HEK293T (cell line): ENCODE measurements at regions not wholly inside any gene's neighbourhood (a gene's known extent, or its start where the extent isn't known, plus 50 kb on each side); places are given as distances from the start of the nearest gene placed in this dataset.

Experiments used
- CTCF ChIA-PET: fragments of 350-600 bp; formaldehyde crosslinking; extraction: SDS; loops from one replicate; lab custom pipeline; 2021; ENCODE audit warnings: antibody characterized with exemption, inconsistent platforms; lab: Yijun Ruan, JAX
- POLR2A ChIA-PET: fragments of 350-600 bp; formaldehyde crosslinking; extraction: SDS; loops from one replicate; lab custom pipeline; 2020; ENCODE audit warnings: antibody characterized with exemption, inconsistent platforms; lab: Yijun Ruan, JAX
- DNase-seq: peaks from one replicate; pipeline ENCODE4 v3.0.0; 2012; ENCODE audit warnings: mixed read lengths; ENCODE audit errors: extremely low spot score
- ARNT ChIP-seq: fragments of 450-650 bp; IDR thresholded peaks from 2 replicates; pipeline ENCODE4 v1.6.1; 2017; ENCODE audit warnings: mild to moderate bottlenecking
- BHLHE40 ChIP-seq: fragments of 450-650 bp; IDR thresholded peaks from 2 replicates; pipeline ENCODE4 v1.6.1; 2016; ENCODE audit warnings: mild to moderate bottlenecking, moderate library complexity, borderline replicate concordance
- CTBP1 ChIP-seq: fragments of 450-650 bp; IDR thresholded peaks from 2 replicates; pipeline ENCODE4 v1.6.1; 2016; ENCODE audit warnings: borderline replicate concordance
- ELF4 ChIP-seq: fragments of 450-650 bp; IDR thresholded peaks from 2 replicates; pipeline ENCODE4 v1.6.1; 2017; ENCODE audit warnings: antibody characterized with exemption
- FOXA1 ChIP-seq: fragments of 450-650 bp; IDR thresholded peaks from 2 replicates; pipeline ENCODE4 v1.6.1; 2016; ENCODE audit warnings: mild to moderate bottlenecking
- FOXK2 ChIP-seq: fragments of 450-650 bp; IDR thresholded peaks from 2 replicates; pipeline ENCODE4 v1.6.1; 2016; ENCODE audit warnings: mild to moderate bottlenecking
- FOXM1 ChIP-seq: fragments of 450-650 bp; IDR thresholded peaks from 2 replicates; pipeline ENCODE4 v1.6.1; 2017; ENCODE audit warnings: mild to moderate bottlenecking, borderline replicate concordance
- HDGF ChIP-seq: fragments of 450-650 bp; IDR thresholded peaks from 2 replicates; pipeline ENCODE4 v1.6.1; 2017; ENCODE audit warnings: antibody characterized with exemption, borderline replicate concordance
- L3MBTL2 ChIP-seq: fragments of 450-650 bp; conservative IDR thresholded peaks from 2 replicates; pipeline ENCODE4 v1.6.1; 2016; ENCODE audit warnings: mild to moderate bottlenecking
- LEF1 ChIP-seq: fragments of 450-650 bp; IDR thresholded peaks from 2 replicates; pipeline ENCODE4 v1.6.1; 2017; ENCODE audit warnings: mild to moderate bottlenecking, borderline replicate concordance
- NFRKB ChIP-seq: fragments of 450-650 bp; IDR thresholded peaks from 2 replicates; pipeline ENCODE4 v1.6.1; 2016; ENCODE audit warnings: mild to moderate bottlenecking, moderate library complexity
- PKNOX1 ChIP-seq: fragments of 450-650 bp; IDR thresholded peaks from 2 replicates; pipeline ENCODE4 v1.6.1; 2016
- SP1 ChIP-seq: fragments of 450-650 bp; IDR thresholded peaks from 2 replicates; pipeline ENCODE4 v1.6.1; 2017
- SUZ12 ChIP-seq: fragments of 450-650 bp; IDR thresholded peaks from 2 replicates; pipeline ENCODE4 v1.6.1; 2016; ENCODE audit warnings: mild to moderate bottlenecking
- TARDBP ChIP-seq: fragments of 450-650 bp; IDR thresholded peaks from 2 replicates; pipeline ENCODE4 v1.6.1; 2016
- ZNF384 ChIP-seq: fragments of 450-650 bp; IDR thresholded peaks from 2 replicates; pipeline ENCODE4 v1.6.1; 2016

- POLR2A ChIA-PET: no interaction called here
- DNase-seq: no peak
- TF ChIP-seq CTBP1 (no peak), SP1 (no peak), BHLHE40 (no peak), L3MBTL2 (no peak), LEF1 (no peak), ZNF384 (no peak), HDGF (no peak), SUZ12 (no peak), TARDBP (no peak), NFRKB (no peak), FOXK2 (no peak), FOXA1 (no peak), PKNOX1 (no peak), ARNT (no peak), FOXM1 (no peak)
- CTCF ChIA-PET: interaction anchor here (1.3 kb wide), 1 partner anchor 688 kb away, joined by 3 read pairs; no protein-coding TSS in a partner anchor
These were observed 465.3 kb downstream of the PRKD1 start for GRCh38 chr14:29462321-29462720.

- ChIA-PET CTCF (interaction anchor here (1.3 kb wide), 1 partner anchor 688 kb away, joined by 3 read pairs; no protein-coding TSS in a partner anchor), POLR2A (no interaction called here)
- TF ChIP-seq LEF1 (no peak), PKNOX1 (no peak), FOXM1 (no peak), BHLHE40 (no peak), HDGF (no peak), ZNF384 (no peak), L3MBTL2 (no peak), CTBP1 (no peak), SP1 (no peak), TARDBP (no peak), ARNT (no peak), FOXA1 (no peak), SUZ12 (no peak)
- no peak for DNase-seq
These were observed 464.9 kb downstream of the PRKD1 start for GRCh38 chr14:29462772-29463171.

GRCh38 chr14:29463727-29464395 lies 463.8 kb downstream of the PRKD1 start:
- CTCF ChIA-PET: no interaction called here
- peak; percentile 13 for DNase-seq
- POLR2A ChIA-PET: no interaction called here
- no peak for TF ChIP-seq L3MBTL2
- no peak for TF ChIP-seq SP1
- TF ChIP-seq FOXA1: no peak
- TF ChIP-seq NFRKB: no peak
- no peak for TF ChIP-seq FOXM1
- TF ChIP-seq SUZ12: no peak
- no peak for TF ChIP-seq ZNF384
- no peak for TF ChIP-seq PKNOX1
- TF ChIP-seq BHLHE40: no peak
- TF ChIP-seq ELF4: no peak
- no peak for TF ChIP-seq LEF1
- TF ChIP-seq HDGF: no peak
- TF ChIP-seq FOXK2: no peak
- TF ChIP-seq CTBP1: no peak
- TF ChIP-seq TARDBP: no peak
- no peak for TF ChIP-seq ARNT

- TF ChIP-seq ZNF384 (no peak), ELF4 (no peak)
- POLR2A ChIA-PET: no interaction called here
- DNase-seq: no peak
- CTCF ChIA-PET: no interaction called here
These were observed 462.6 kb downstream of the PRKD1 start for GRCh38 chr14:29465095-29465494.

- ChIA-PET POLR2A (no interaction called here), CTCF (no interaction called here)
These were observed 452.0 kb downstream of the PRKD1 start for GRCh38 chr14:29475641-29476040.

More at GRCh38 chr14:29475641-29476040, 452.0 kb downstream of the PRKD1 start:
- no peak for DNase-seq
- no peak for TF ChIP-seq PKNOX1
- TF ChIP-seq BHLHE40: no peak
- no peak for TF ChIP-seq NFRKB
